ENCODE measurements at regions not wholly inside any gene's neighbourhood (a gene's known extent, or its start where the extent isn't known, plus 50 kb on each side); places are given as distances from the start of the nearest gene placed in this dataset.

GRCh38 chr16:86049641-86050040 is 150.7 kb downstream of the IRF8 start:
- Histone ChIP-seq H3K27me3 (ENCODE audit: insufficient read depth, low read length) (peaks cover 24% of the 10 kb centered on the region), H3K9ac (ENCODE audit: low read length) (no peak overlapping the region), H3K4me1 (ENCODE audit: control insufficient read depth in 1 of 2, insufficient read depth in 2 of 2, low read length in 2 of 2) (no peaks in the 10 kb centered on the region), H3K4me2 (ENCODE audit: low read length) (no peak overlapping the region), H2AFZ (ENCODE audit: low read depth, low read length, poor library complexity, severe bottlenecking) (no peak overlapping the region), H3K79me2 (ENCODE audit: insufficient read depth, low read length) (no peaks in the 10 kb centered on the region), H3K9me2 (ENCODE audit: insufficient read depth) (no peaks in the 10 kb centered on the region), H3K4me3 (replicated peaks in 1 of 2; ENCODE audit: low read depth in 1 of 2, low read length in 2 of 2) (no peak overlapping the region), H3K9me3 (ENCODE audit: control insufficient read depth in 1 of 2, insufficient read depth in 1 of 2, low read depth in 1 of 2, low read length in 2 of 2) (no peaks in the 10 kb centered on the region), H4K20me1 (ENCODE audit: insufficient read depth) (no peaks in the 10 kb centered on the region), H3K27ac (ENCODE audit: low read depth, low read length) (no peak overlapping the region), H3K36me3 (ENCODE audit: control insufficient read depth in 1 of 2, insufficient read depth in 2 of 2, low read length in 2 of 2) (no peaks in the 10 kb centered on the region)
- intact Hi-C loops (cut with micrococcal nuclease), result no loop called here
- ATAC-seq (no peak), DNase-seq (ENCODE audit: low read depth, low spot score) (no peak)
- POLR2A ChIA-PET, result no interaction called here
- BruUV-seq (replicated peaks), result no TSS peak
- TF ChIP-seq YY1 (IDR thresholded peaks at IDR 0.05; ENCODE audit: extremely low read depth, insufficient replicate concordance, low read depth, low read length) (no peak), POLR2A (IDR thresholded peaks at IDR 0.05; ENCODE audit: borderline replicate concordance, extremely low read depth, insufficient read depth, insufficient read length) (no peak), SIN3A (IDR thresholded peaks at IDR 0.05; ENCODE audit: low read depth) (no peak), FOSL1 (IDR thresholded peaks at IDR 0.05; ENCODE audit: low read depth) (no peak), POLR2AphosphoS5 (IDR thresholded peaks at IDR 0.05; ENCODE audit: low read depth, low read length) (no peak), EGR1 (IDR thresholded peaks at IDR 0.05; ENCODE audit: low read depth) (no peak), MAX (IDR thresholded peaks at IDR 0.05) (no peak), ZBTB33 (IDR thresholded peaks at IDR 0.05; ENCODE audit: extremely low read depth, insufficient replicate concordance, low read length) (no peak), TCF7L2 (IDR thresholded peaks at IDR 0.05; ENCODE audit: borderline replicate concordance, extremely low read depth, insufficient read depth, insufficient read length) (no peak), EZH2phosphoT487 (IDR thresholded peaks at IDR 0.05; ENCODE audit: borderline replicate concordance) (no peak), ZNF274 (IDR thresholded peaks at IDR 0.05; ENCODE audit: low read depth, low read length) (no peak), ATF3 (IDR thresholded peaks at IDR 0.05) (no peak)
- TF ChIP-seq, protein P1, sequence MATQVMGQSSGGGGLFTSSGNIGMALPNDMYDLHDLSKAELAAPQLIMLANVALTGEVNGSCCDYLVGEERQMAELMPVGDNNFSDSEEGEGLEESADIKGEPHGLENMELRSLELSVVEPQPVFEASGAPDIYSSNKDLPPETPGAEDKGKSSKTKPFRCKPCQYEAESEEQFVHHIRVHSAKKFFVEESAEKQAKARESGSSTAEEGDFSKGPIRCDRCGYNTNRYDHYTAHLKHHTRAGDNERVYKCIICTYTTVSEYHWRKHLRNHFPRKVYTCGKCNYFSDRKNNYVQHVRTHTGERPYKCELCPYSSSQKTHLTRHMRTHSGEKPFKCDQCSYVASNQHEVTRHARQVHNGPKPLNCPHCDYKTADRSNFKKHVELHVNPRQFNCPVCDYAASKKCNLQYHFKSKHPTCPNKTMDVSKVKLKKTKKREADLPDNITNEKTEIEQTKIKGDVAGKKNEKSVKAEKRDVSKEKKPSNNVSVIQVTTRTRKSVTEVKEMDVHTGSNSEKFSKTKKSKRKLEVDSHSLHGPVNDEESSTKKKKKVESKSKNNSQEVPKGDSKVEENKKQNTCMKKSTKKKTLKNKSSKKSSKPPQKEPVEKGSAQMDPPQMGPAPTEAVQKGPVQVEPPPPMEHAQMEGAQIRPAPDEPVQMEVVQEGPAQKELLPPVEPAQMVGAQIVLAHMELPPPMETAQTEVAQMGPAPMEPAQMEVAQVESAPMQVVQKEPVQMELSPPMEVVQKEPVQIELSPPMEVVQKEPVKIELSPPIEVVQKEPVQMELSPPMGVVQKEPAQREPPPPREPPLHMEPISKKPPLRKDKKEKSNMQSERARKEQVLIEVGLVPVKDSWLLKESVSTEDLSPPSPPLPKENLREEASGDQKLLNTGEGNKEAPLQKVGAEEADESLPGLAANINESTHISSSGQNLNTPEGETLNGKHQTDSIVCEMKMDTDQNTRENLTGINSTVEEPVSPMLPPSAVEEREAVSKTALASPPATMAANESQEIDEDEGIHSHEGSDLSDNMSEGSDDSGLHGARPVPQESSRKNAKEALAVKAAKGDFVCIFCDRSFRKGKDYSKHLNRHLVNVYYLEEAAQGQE (IDR thresholded peaks at IDR 0.05; ENCODE audit: low read depth), result no peak
- CTCF ChIA-PET, result interaction anchor here (1.7 to 2.7 kb wide), 3 partner anchors 203 to 468 kb away, joined by 6 to 15 read pairs (median 7); no protein-coding TSS in a partner anchor
- RAD21 ChIA-PET (ENCODE audit: low non-redundant PET in 1 of 2, low total read pairs in 2 of 2, uncharacterized antibody in 2 of 2, unreplicated experiment in 2 of 2), result interaction anchor here in 1 of 2 experiments (1.9 kb wide), 1 partner anchor 228 kb away, joined by 4 read pairs; no protein-coding TSS in a partner anchor
